Uterus (tissue), 3 donors: ENCODE measurements at regions not wholly inside any gene's neighbourhood (a gene's known extent, or its start where the extent isn't known, plus 50 kb on each side); places are given as distances from the start of the nearest gene placed in this dataset.

Experiments
- DNase-seq, 2 donors: peaks; one replicate each; pipeline ENCODE4 v3.0.0-alpha.2; 2019 to 2020
- H3K27ac ChIP-seq, 2 donors: fragments of 200-600 bp; sonication (generic); 1 replicate in 1 of 2; 2 replicates in 1 of 2; pipeline ENCODE4 v1.5.1; 2016 to 2018
- H3K27me3 ChIP-seq, 2 donors: fragments of 200-600 bp; sonication (generic); one replicate each; pipeline ENCODE4 v1.5.1; 2018 to 2019; ENCODE audit warnings: control low read depth in 1 of 2
- H3K36me3 ChIP-seq, 2 donors: fragments of 200-600 bp; sonication (generic); one replicate each; pipeline ENCODE4 v1.5.1; 2019; ENCODE audit warnings: control low read depth in 1 of 2
- H3K4me1 ChIP-seq, 2 donors: fragments of 200-600 bp; sonication (generic); one replicate each; pipeline ENCODE4 v1.5.1; 2018 to 2019; ENCODE audit warnings: control low read depth in 1 of 2
- H3K4me3 ChIP-seq, 2 donors: fragments of 200-600 bp; sonication (generic); 1 replicate in 1 of 2; 2 replicates in 1 of 2; pipeline ENCODE4 v1.5.1; 2018 to 2019; ENCODE audit warnings: mild to moderate bottlenecking in 1 of 2
- H3K9me3 ChIP-seq, 2 donors: fragments of 200-600 bp; sonication (generic); one replicate each; pipeline ENCODE4 v1.5.1; 2019; ENCODE audit warnings: control low read depth in 1 of 2
- POLR2A ChIP-seq, 2 donors: fragments of 450-650 bp; IDR thresholded peaks; one replicate each; pipeline ENCODE4 v1.6.1; 2016; ENCODE audit warnings: antibody characterized with exemption in 2 of 2, mild to moderate bottlenecking in 1 of 2, moderate library complexity in 1 of 2
- intact Hi-C: fragments of 100-400 bp; cut with DNase I; formaldehyde crosslinking; loops from one replicate; pipeline ENCODE4 v1.15.1; 2023; ENCODE audit warnings: low total_unique reads
- TF ChIP-seq, protein P1 (sequence below), 4 experiments: fragments of 200-600 bp in 2 of 4; fragments of 450-650 bp in 2 of 4; sonication (generic) in 2 of 4; IDR thresholded peaks; one replicate each; pipeline ENCODE4 v1.5.1; 2016 to 2019; ENCODE audit warnings: antibody characterized with exemption in 4 of 4, mild to moderate bottlenecking in 2 of 4, moderate library complexity in 1 of 4
- donor health status: DM: yes; HTN: yes; CAD: no.

DNA sequence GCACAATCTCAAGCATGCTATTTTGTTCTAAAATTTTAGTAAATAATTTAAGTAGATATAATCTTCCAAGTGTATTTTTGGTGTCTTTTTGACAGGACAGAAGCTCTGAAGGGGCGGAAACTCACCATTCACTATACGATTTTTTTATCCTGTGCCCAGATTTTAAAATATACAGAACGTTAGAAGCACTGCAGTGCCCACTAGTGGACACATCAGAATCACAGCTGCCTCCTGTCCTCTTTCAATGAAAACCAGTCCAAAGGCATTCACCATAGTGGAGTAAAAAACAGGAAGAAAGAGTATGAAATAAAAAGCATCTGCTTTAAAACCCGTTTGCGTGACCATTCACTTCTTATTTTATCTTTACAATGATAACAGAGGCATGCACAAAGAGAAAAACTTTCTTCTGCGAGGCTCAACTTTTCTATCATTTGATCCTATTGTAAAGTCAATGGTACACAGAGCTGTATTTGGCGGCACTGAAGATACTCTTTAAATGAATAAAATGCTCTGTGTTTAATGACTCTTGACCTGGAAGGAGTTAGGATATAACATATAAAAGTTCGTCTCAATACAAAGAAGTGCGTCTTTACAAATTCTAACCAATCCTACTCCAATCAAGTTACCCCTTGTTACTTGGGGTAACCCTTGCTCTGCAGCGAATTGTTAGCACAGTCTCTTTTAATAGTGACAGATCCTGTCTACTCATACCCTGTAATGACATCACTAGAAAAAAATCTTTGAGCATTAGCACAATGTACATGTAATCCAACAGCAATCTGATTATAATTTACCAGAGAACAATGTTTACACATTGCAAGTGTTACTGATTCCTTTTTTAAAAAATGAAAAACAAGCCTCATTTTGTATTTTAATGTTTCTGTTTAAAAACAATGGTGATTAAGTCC is 339.8 kb upstream of the PSMD7 start:
- no peak overlapping the region for H3K4me3 ChIP-seq
- DNase-seq: peak; percentile 42 to 45
- no peaks in the 10 kb centered on the region for H3K36me3 ChIP-seq
- intact Hi-C loops: no loop called here
- TF ChIP-seq POLR2A (IDR thresholded peaks at IDR 0.05): no peak
- TF ChIP-seq, protein P1, sequence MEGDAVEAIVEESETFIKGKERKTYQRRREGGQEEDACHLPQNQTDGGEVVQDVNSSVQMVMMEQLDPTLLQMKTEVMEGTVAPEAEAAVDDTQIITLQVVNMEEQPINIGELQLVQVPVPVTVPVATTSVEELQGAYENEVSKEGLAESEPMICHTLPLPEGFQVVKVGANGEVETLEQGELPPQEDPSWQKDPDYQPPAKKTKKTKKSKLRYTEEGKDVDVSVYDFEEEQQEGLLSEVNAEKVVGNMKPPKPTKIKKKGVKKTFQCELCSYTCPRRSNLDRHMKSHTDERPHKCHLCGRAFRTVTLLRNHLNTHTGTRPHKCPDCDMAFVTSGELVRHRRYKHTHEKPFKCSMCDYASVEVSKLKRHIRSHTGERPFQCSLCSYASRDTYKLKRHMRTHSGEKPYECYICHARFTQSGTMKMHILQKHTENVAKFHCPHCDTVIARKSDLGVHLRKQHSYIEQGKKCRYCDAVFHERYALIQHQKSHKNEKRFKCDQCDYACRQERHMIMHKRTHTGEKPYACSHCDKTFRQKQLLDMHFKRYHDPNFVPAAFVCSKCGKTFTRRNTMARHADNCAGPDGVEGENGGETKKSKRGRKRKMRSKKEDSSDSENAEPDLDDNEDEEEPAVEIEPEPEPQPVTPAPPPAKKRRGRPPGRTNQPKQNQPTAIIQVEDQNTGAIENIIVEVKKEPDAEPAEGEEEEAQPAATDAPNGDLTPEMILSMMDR (IDR thresholded peaks at IDR 0.05): peak; percentile 54 to 71 (median 70)
- H3K27me3 ChIP-seq: no peaks in the 10 kb centered on the region
- H3K4me1 ChIP-seq: no peaks in the 10 kb centered on the region
- H3K27ac ChIP-seq: no peak overlapping the region
- H3K9me3 ChIP-seq: no peaks in the 10 kb centered on the region

- TF ChIP-seq, protein P1 (IDR thresholded peaks at IDR 0.05): no peak
- TF ChIP-seq POLR2A (IDR thresholded peaks at IDR 0.05): no peak
- Histone ChIP-seq H3K36me3 (no peaks in the 10 kb centered on the region), H3K4me3 (no peak overlapping the region), H3K4me1 (no peaks in the 10 kb centered on the region), H3K9me3 (no peaks in the 10 kb centered on the region), H3K27ac (no peak overlapping the region), H3K27me3 (no peaks in the 10 kb centered on the region)
- intact Hi-C loops: no loop called here
- no peak for DNase-seq
Measured at GRCh38 chr16:73955702-73956101, 340.9 kb upstream of the PSMD7 start.

GRCh38 chr16:73955255-73955654 is 341.4 kb upstream of the PSMD7 start:
- no peaks in the 10 kb centered on the region for H3K27me3 ChIP-seq
- no peak for DNase-seq
- TF ChIP-seq, protein P1 (IDR thresholded peaks at IDR 0.05): no peak
- no peak for TF ChIP-seq POLR2A (IDR thresholded peaks at IDR 0.05)
- H3K27ac ChIP-seq: no peak overlapping the region
- no peaks in the 10 kb centered on the region for H3K4me1 ChIP-seq
- H3K4me3 ChIP-seq: no peak overlapping the region
- intact Hi-C loops: no loop called here
- no peaks in the 10 kb centered on the region for H3K9me3 ChIP-seq
- H3K36me3 ChIP-seq: no peaks in the 10 kb centered on the region

- Histone ChIP-seq H3K27ac (peak overlapping the region; percentile 9 to 23), H3K27me3 (no peaks in the 10 kb centered on the region)
- intact Hi-C loops: no loop called here
Measured at GRCh38 chr16:73951481-73951880, 345.1 kb upstream of the PSMD7 start.

More at GRCh38 chr16:73951481-73951880, 345.1 kb upstream of the PSMD7 start:
- H3K9me3 ChIP-seq: no peaks in the 10 kb centered on the region
- TF ChIP-seq POLR2A (IDR thresholded peaks at IDR 0.05): no peak
- TF ChIP-seq, protein P1 (IDR thresholded peaks at IDR 0.05): no peak
- no peak overlapping the region for H3K4me3 ChIP-seq
- no peaks in the 10 kb centered on the region for H3K4me1 ChIP-seq
- DNase-seq: peak in 1 of 2 donors; percentile 31
- H3K36me3 ChIP-seq: no peaks in the 10 kb centered on the region
